ENCODE measurements at regions not wholly inside any gene's neighbourhood (a gene's known extent, or its start where the extent isn't known, plus 50 kb on each side); places are given as distances from the start of the nearest gene placed in this dataset.

- Histone ChIP-seq H3K9ac (ENCODE audit: low read length) (no peak overlapping the region), H3K36me3 (ENCODE audit: control insufficient read depth, insufficient read depth, low read length) (no peaks in the 10 kb centered on the region), H3K27me3 (ENCODE audit: control insufficient read depth, insufficient read depth, low read length) (no peaks in the 10 kb centered on the region), H3K9me3 (ENCODE audit: control insufficient read depth, low read length) (no peaks in the 10 kb centered on the region), H3K4me3 (ENCODE audit: low read length) (no peak overlapping the region), H3K4me1 (ENCODE audit: control insufficient read depth, insufficient read depth, low read length) (no peaks in the 10 kb centered on the region)
Observed at GRCh38 chr2:64341461-64341860, 112.5 kb upstream of the LGALSL start.

- H3K4me1 ChIP-seq (ENCODE audit: control insufficient read depth, insufficient read depth, low read length), result no peaks in the 10 kb centered on the region
- no peak overlapping the region for H3K4me3 ChIP-seq (ENCODE audit: low read length)
- H3K27me3 ChIP-seq (ENCODE audit: control insufficient read depth, insufficient read depth, low read length), result no peaks in the 10 kb centered on the region
- no peak overlapping the region for H3K9ac ChIP-seq (ENCODE audit: low read length)
- H3K36me3 ChIP-seq (ENCODE audit: control insufficient read depth, insufficient read depth, low read length), result no peaks in the 10 kb centered on the region
- no peaks in the 10 kb centered on the region for H3K9me3 ChIP-seq (ENCODE audit: control insufficient read depth, low read length)
Observed at GRCh38 chr2:64342195-64343099, 111.5 kb upstream of the LGALSL start.

GRCh38 chr2:64344999-64345576 is 108.9 kb upstream of the LGALSL start:
- H3K36me3 ChIP-seq (ENCODE audit: control insufficient read depth, insufficient read depth, low read length), result no peaks in the 10 kb centered on the region
- H3K4me3 ChIP-seq (ENCODE audit: low read length), result no peak overlapping the region
- H3K27me3 ChIP-seq (ENCODE audit: control insufficient read depth, insufficient read depth, low read length), result no peaks in the 10 kb centered on the region
- H3K9ac ChIP-seq (ENCODE audit: low read length), result no peak overlapping the region
- no peaks in the 10 kb centered on the region for H3K9me3 ChIP-seq (ENCODE audit: control insufficient read depth, low read length)
- no peaks in the 10 kb centered on the region for H3K4me1 ChIP-seq (ENCODE audit: control insufficient read depth, insufficient read depth, low read length)

- no peaks in the 10 kb centered on the region for H3K27me3 ChIP-seq (ENCODE audit: control insufficient read depth, insufficient read depth, low read length)
- no peaks in the 10 kb centered on the region for H3K9me3 ChIP-seq (ENCODE audit: control insufficient read depth, low read length)
- no peak overlapping the region for H3K4me3 ChIP-seq (ENCODE audit: low read length)
- H3K36me3 ChIP-seq (ENCODE audit: control insufficient read depth, insufficient read depth, low read length), result no peaks in the 10 kb centered on the region
- H3K4me1 ChIP-seq (ENCODE audit: control insufficient read depth, insufficient read depth, low read length), result no peaks in the 10 kb centered on the region
- no peak overlapping the region for H3K9ac ChIP-seq (ENCODE audit: low read length)
Observed at GRCh38 chr2:64345998-64346397, 108.0 kb upstream of the LGALSL start.

GRCh38 chr2:64348386-64349130 is 105.4 kb upstream of the LGALSL start:
- no peaks in the 10 kb centered on the region for H3K27me3 ChIP-seq (ENCODE audit: control insufficient read depth, insufficient read depth, low read length)
- no peak overlapping the region for H3K9ac ChIP-seq (ENCODE audit: low read length)
- H3K4me3 ChIP-seq (ENCODE audit: low read length), result no peak overlapping the region
- H3K4me1 ChIP-seq (ENCODE audit: control insufficient read depth, insufficient read depth, low read length), result peaks cover 10% of the 10 kb centered on the region
- no peaks in the 10 kb centered on the region for H3K36me3 ChIP-seq (ENCODE audit: control insufficient read depth, insufficient read depth, low read length)
- no peaks in the 10 kb centered on the region for H3K9me3 ChIP-seq (ENCODE audit: control insufficient read depth, low read length)

- no peaks in the 10 kb centered on the region for H3K9me3 ChIP-seq (ENCODE audit: control insufficient read depth, low read length)
- no peak overlapping the region for H3K9ac ChIP-seq (ENCODE audit: low read length)
- no peak overlapping the region for H3K4me3 ChIP-seq (ENCODE audit: low read length)
- no peaks in the 10 kb centered on the region for H3K36me3 ChIP-seq (ENCODE audit: control insufficient read depth, insufficient read depth, low read length)
- peaks cover 10% of the 10 kb centered on the region for H3K4me1 ChIP-seq (ENCODE audit: control insufficient read depth, insufficient read depth, low read length)
- no peaks in the 10 kb centered on the region for H3K27me3 ChIP-seq (ENCODE audit: control insufficient read depth, insufficient read depth, low read length)
Observed at GRCh38 chr2:64349131-64349530, 104.8 kb upstream of the LGALSL start.

GRCh38 chr2:64350996-64351395 is 103.0 kb upstream of the LGALSL start:
- Histone ChIP-seq H3K27me3 (ENCODE audit: control insufficient read depth, insufficient read depth, low read length) (no peaks in the 10 kb centered on the region), H3K9me3 (ENCODE audit: control insufficient read depth, low read length) (no peaks in the 10 kb centered on the region), H3K36me3 (ENCODE audit: control insufficient read depth, insufficient read depth, low read length) (no peaks in the 10 kb centered on the region), H3K9ac (ENCODE audit: low read length) (no peak overlapping the region), H3K4me1 (ENCODE audit: control insufficient read depth, insufficient read depth, low read length) (peaks cover 10% of the 10 kb centered on the region), H3K4me3 (ENCODE audit: low read length) (no peak overlapping the region)

GRCh38 chr2:64352292-64352691 is 101.7 kb upstream of the LGALSL start:
- no peaks in the 10 kb centered on the region for H3K9me3 ChIP-seq (ENCODE audit: control insufficient read depth, low read length)
- H3K9ac ChIP-seq (ENCODE audit: low read length), result no peak overlapping the region

GRCh38 chr2:64354857-64355680 is 98.9 kb upstream of the LGALSL start:
- Histone ChIP-seq H3K36me3 (ENCODE audit: control insufficient read depth, insufficient read depth, low read length) (no peaks in the 10 kb centered on the region), H3K4me3 (ENCODE audit: low read length) (no peak overlapping the region), H3K9me3 (ENCODE audit: control insufficient read depth, low read length) (no peaks in the 10 kb centered on the region), H3K27me3 (ENCODE audit: control insufficient read depth, insufficient read depth, low read length) (no peaks in the 10 kb centered on the region), H3K9ac (ENCODE audit: low read length) (no peak overlapping the region), H3K4me1 (ENCODE audit: control insufficient read depth, insufficient read depth, low read length) (peaks cover 23% of the 10 kb centered on the region)

More at GRCh38 chr2:64352292-64352691, 101.7 kb upstream of the LGALSL start:
- H3K4me1 ChIP-seq (ENCODE audit: control insufficient read depth, insufficient read depth, low read length), result peaks cover 10% of the 10 kb centered on the region
- H3K4me3 ChIP-seq (ENCODE audit: low read length), result no peak overlapping the region
- no peaks in the 10 kb centered on the region for H3K36me3 ChIP-seq (ENCODE audit: control insufficient read depth, insufficient read depth, low read length)
- no peaks in the 10 kb centered on the region for H3K27me3 ChIP-seq (ENCODE audit: control insufficient read depth, insufficient read depth, low read length)

- Histone ChIP-seq H3K9ac (ENCODE audit: low read length) (no peak overlapping the region), H3K4me1 (ENCODE audit: control insufficient read depth, insufficient read depth, low read length) (peaks cover 37% of the 10 kb centered on the region), H3K27me3 (ENCODE audit: control insufficient read depth, insufficient read depth, low read length) (no peaks in the 10 kb centered on the region), H3K9me3 (ENCODE audit: control insufficient read depth, low read length) (no peaks in the 10 kb centered on the region), H3K4me3 (ENCODE audit: low read length) (no peak overlapping the region), H3K36me3 (ENCODE audit: control insufficient read depth, insufficient read depth, low read length) (no peaks in the 10 kb centered on the region)
Observed at GRCh38 chr2:64356906-64357305, 97.1 kb upstream of the LGALSL start.

GRCh38 chr2:64359171-64359891 is 94.6 kb upstream of the LGALSL start:
- H3K9me3 ChIP-seq (ENCODE audit: control insufficient read depth, low read length), result no peaks in the 10 kb centered on the region
- H3K9ac ChIP-seq (ENCODE audit: low read length), result peak overlapping the region; percentile 48
- H3K27me3 ChIP-seq (ENCODE audit: control insufficient read depth, insufficient read depth, low read length), result no peaks in the 10 kb centered on the region
- peak overlapping the region; percentile 9 for H3K4me3 ChIP-seq (ENCODE audit: low read length)
- peaks cover 47% of the 10 kb centered on the region for H3K4me1 ChIP-seq (ENCODE audit: control insufficient read depth, insufficient read depth, low read length)
- H3K36me3 ChIP-seq (ENCODE audit: control insufficient read depth, insufficient read depth, low read length), result no peaks in the 10 kb centered on the region

Data from mucosa of stomach (tissue), 1 donor.